ENCODE measurements at regions not wholly inside any gene's neighbourhood (a gene's known extent, or its start where the extent isn't known, plus 50 kb on each side); places are given as distances from the start of the nearest gene placed in this dataset.

DNA sequence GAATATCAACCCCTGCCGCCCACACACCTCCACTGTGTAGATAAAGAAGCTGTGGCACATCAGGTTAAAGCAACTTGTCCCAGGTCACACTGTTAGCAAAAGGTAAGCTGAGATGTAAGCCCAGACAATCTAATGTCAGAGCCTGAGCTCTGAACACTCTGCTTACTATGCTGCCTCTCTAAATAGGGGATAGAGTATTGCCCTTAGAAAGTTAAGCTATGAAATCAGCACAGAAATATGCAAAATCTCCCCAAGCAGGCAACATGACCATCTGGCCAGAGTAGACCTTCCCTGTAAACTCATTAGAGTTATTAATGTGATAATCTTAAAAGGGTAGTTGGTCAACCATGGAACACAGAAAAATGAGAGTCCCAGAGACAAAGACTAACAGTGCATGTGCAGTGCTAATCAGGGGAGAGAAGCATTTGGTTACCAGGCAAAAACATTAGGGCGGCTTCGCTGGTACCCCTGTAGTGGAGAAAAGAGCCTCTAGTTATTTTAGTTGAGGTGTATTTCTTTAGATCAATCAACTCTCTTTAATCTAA lies 171.0 kb downstream of the BTG1 start:
- Histone ChIP-seq H3K9me3 (no peaks in the 10 kb centered on the region), H3K27ac (no peak overlapping the region), H3K27me3 (no peaks in the 10 kb centered on the region), H3K4me3 (no peak overlapping the region), H3K4me1 (no peaks in the 10 kb centered on the region), H3K36me3 (no peaks in the 10 kb centered on the region)
- DNase-seq (ENCODE audit: low spot score): no peak
- TF ChIP-seq, protein P1, sequence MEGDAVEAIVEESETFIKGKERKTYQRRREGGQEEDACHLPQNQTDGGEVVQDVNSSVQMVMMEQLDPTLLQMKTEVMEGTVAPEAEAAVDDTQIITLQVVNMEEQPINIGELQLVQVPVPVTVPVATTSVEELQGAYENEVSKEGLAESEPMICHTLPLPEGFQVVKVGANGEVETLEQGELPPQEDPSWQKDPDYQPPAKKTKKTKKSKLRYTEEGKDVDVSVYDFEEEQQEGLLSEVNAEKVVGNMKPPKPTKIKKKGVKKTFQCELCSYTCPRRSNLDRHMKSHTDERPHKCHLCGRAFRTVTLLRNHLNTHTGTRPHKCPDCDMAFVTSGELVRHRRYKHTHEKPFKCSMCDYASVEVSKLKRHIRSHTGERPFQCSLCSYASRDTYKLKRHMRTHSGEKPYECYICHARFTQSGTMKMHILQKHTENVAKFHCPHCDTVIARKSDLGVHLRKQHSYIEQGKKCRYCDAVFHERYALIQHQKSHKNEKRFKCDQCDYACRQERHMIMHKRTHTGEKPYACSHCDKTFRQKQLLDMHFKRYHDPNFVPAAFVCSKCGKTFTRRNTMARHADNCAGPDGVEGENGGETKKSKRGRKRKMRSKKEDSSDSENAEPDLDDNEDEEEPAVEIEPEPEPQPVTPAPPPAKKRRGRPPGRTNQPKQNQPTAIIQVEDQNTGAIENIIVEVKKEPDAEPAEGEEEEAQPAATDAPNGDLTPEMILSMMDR (IDR thresholded peaks at IDR 0.05): no peak

DNA sequence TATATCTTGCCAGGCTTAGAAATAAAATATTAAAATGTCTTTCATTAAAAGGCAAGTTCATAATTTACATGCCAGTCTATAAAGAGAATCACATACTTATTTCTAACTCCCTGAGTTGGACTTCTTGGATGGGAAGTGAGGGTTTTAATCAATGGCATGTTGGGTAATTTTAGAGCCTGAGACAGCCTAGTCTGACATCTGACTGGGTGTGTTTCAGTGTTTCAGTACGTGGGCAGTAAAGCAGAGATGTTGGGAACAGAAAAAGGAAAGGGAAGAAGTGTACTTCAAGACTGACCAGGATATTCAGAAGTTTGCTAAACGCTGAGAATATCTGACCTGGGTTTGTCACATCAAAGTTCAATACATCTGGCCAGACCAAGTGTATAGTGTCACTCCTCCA lies 171.8 kb downstream of the BTG1 start:
- no peak overlapping the region for H3K4me3 ChIP-seq
- no peaks in the 10 kb centered on the region for H3K27me3 ChIP-seq
- TF ChIP-seq, protein P1 (IDR thresholded peaks at IDR 0.05): no peak
- H3K9me3 ChIP-seq: no peaks in the 10 kb centered on the region
- no peak for DNase-seq (ENCODE audit: low spot score)
- H3K36me3 ChIP-seq: no peaks in the 10 kb centered on the region
- no peak overlapping the region for H3K27ac ChIP-seq
- no peaks in the 10 kb centered on the region for H3K4me1 ChIP-seq

DNA sequence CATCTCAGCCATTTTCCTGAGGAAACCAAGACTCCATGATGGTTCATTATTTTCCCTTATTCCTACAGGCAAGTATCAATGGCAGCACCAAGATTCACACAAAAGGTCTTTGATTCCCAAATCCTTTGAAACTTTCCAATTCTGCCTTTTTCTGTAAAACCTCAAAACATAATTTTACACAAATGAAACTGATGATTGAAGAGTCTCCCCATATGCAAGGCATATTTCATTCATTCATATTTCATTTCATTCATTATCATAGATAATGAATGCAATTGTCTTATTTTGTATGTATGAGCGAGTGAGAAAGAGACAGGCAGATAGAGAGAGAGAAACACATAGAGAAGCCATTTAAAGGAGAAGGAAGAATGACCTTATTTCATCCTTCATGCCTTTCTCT lies 172.8 kb downstream of the BTG1 start:
- no peak overlapping the region for H3K4me3 ChIP-seq
- H3K36me3 ChIP-seq: no peaks in the 10 kb centered on the region
- H3K27ac ChIP-seq: no peak overlapping the region
- no peaks in the 10 kb centered on the region for H3K9me3 ChIP-seq
- no peaks in the 10 kb centered on the region for H3K4me1 ChIP-seq
- no peak for DNase-seq (ENCODE audit: low spot score)
- no peaks in the 10 kb centered on the region for H3K27me3 ChIP-seq
- TF ChIP-seq, protein P1 (IDR thresholded peaks at IDR 0.05): no peak

DNA sequence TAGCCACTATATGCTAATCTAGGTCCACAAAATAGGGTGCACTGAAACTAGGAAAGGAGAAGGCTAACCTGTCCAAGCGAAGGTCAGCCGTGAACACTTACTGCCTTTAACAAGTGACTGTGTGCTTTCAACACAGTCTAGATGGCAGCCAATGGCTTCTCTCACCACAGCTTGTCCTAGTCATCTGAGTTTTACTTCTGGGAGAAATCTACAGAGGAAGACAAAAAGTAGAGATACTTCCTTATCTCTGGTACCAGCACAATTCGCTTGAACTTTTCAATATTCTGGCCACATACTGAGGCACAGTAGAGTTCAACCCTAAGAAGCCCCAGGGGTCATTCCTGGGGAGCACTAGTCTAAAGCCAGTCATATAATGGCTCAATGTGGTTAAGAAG lies 176.9 kb downstream of the BTG1 start:
- Histone ChIP-seq H3K27me3 (no peaks in the 10 kb centered on the region), H3K4me3 (no peak overlapping the region), H3K27ac (no peak overlapping the region), H3K9me3 (no peaks in the 10 kb centered on the region), H3K36me3 (no peaks in the 10 kb centered on the region), H3K4me1 (no peaks in the 10 kb centered on the region)
- TF ChIP-seq, protein P1 (IDR thresholded peaks at IDR 0.05): no peak
- no peak for DNase-seq (ENCODE audit: low spot score)

DNA sequence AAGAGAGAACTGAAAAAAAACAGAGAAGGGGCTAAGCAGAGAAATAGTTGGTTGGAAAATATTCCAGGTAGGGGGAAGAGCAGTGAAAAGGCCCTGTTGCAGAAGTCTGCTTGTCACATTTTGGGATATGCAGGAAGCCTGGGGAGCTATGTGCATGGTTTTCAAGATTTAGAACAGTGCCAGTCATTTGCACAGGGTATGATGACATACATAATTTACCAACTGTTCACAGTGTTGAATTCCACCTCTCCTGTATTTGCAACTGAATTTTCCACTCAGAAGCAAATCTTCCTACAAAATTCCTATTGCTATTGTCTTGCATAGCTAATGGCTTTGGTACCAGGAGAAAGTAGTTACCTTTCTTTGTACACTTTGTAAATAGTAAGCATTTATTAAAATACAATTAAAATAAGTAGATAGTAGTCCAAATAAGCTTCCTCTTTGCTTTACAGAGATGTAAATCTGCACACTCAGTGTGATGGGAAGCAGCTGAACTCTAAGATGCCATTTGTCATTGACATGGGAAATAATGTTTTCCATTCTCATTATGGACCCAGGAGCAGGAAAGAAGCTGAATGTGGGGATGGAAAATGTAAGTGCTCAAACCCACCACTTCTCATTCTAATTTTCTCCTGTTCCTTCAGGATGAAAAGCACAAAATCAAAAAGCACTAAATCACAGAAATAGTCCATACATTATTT lies 177.4 kb downstream of the BTG1 start:
- Histone ChIP-seq H3K36me3 (no peaks in the 10 kb centered on the region), H3K9me3 (no peaks in the 10 kb centered on the region), H3K4me3 (no peak overlapping the region), H3K27me3 (no peaks in the 10 kb centered on the region), H3K4me1 (no peaks in the 10 kb centered on the region), H3K27ac (no peak overlapping the region)
- no peak for DNase-seq (ENCODE audit: low spot score)
- TF ChIP-seq, protein P1 (IDR thresholded peaks at IDR 0.05): no peak

DNA sequence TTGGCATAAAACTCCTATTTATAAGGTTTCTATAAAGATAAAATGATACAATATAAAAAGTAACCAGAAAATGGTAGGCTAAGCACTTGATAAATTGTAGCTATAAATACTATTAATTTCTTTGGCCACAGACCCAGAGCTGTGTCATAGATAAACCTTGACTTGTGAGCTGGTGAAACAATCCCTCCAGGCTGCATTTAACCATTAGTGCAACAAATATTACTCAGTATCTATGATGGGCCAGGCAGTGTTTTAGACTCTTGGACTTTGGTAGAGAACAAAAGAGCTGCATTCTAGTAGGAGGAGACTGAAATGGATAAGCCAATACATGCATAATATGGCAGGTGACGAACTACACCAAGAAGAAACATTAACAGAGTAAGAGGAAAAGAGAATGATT lies 178.1 kb downstream of the BTG1 start:
- no peaks in the 10 kb centered on the region for H3K36me3 ChIP-seq
- no peaks in the 10 kb centered on the region for H3K9me3 ChIP-seq
- TF ChIP-seq, protein P1 (IDR thresholded peaks at IDR 0.05): no peak

More for the DNA sequence above, 178.1 kb downstream of the BTG1 start:
- Histone ChIP-seq H3K27me3 (no peaks in the 10 kb centered on the region), H3K4me1 (no peaks in the 10 kb centered on the region), H3K4me3 (no peak overlapping the region), H3K27ac (no peak overlapping the region)
- DNase-seq (ENCODE audit: low spot score): no peak

Measured in right atrium auricular region (tissue), 2 donors.